SU-DHL-6 (cell line): ENCODE measurements at regions not wholly inside any gene's neighbourhood (a gene's known extent, or its start where the extent isn't known, plus 50 kb on each side); places are given as distances from the start of the nearest gene placed in this dataset.

Experiments used
- EZH2phosphoT487 ChIP-seq: fragments of 200-600 bp; sonication (generic), shearing (Covaris generic); conservative IDR thresholded peaks from 2 replicates; pipeline ENCODE4 v1.6.1; 2018; ENCODE audit warnings: mild to moderate bottlenecking, antibody characterized with exemption, low read length, moderate library complexity, mixed read lengths
- TF ChIP-seq, protein P1 (sequence below): fragments of 200-600 bp; sonication (generic); IDR thresholded peaks from one replicate; pipeline ENCODE4 v1.5.1; 2017; ENCODE audit warnings: antibody characterized with exemption, mild to moderate bottlenecking, low read length, moderate library complexity; ENCODE audit not compliant: insufficient read depth, poor library complexity, severe bottlenecking

DNA sequence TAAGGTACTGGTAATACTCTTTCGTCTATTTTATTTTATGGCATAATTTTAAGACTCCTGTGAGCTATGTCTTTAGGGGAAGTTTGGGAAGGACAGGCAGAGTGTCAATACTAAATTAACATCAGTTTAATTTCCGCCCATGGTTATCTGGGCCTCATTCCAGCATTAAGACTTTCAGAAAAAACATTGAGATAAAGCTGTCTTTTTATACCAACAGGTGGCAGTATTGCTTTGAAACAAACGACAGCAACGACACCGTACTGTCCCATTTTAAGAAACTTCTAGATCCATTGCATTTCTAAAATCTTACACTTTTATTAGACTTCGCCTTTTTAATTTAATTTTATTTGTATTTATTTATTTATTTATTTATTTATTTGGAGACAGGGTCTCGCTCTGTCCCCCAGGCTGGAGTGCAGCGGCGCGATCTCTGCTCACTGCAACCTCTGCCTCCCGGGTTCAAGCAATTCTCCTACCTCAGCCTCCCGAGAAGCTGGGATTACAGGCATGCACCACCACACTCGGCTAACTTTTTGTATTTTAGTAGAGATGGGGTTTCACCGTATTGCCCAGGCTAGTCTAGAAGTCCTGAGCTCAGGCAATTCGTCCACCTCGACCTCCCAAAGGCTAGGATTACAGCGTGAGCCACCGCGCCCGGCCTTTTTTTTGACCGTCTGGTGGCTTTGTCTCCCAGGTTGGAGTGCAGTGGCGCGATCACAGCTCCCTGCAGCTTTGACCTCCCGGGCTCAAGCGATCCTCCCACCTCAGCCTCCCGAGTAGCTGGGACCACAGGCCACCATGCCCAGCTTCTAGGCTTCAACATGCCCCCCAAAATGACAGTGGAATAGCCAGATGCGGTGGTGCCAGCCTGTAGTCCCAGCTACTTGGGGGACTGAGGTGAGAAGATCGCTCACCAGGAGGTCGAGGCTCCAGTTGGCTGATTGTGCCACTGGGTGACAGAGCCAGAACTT, 78.7 kb upstream of the C1GALT1 start:
- TF ChIP-seq, protein P1, sequence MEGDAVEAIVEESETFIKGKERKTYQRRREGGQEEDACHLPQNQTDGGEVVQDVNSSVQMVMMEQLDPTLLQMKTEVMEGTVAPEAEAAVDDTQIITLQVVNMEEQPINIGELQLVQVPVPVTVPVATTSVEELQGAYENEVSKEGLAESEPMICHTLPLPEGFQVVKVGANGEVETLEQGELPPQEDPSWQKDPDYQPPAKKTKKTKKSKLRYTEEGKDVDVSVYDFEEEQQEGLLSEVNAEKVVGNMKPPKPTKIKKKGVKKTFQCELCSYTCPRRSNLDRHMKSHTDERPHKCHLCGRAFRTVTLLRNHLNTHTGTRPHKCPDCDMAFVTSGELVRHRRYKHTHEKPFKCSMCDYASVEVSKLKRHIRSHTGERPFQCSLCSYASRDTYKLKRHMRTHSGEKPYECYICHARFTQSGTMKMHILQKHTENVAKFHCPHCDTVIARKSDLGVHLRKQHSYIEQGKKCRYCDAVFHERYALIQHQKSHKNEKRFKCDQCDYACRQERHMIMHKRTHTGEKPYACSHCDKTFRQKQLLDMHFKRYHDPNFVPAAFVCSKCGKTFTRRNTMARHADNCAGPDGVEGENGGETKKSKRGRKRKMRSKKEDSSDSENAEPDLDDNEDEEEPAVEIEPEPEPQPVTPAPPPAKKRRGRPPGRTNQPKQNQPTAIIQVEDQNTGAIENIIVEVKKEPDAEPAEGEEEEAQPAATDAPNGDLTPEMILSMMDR = peak; percentile 48
- TF ChIP-seq EZH2phosphoT487 = no peak
